GM12878 (cell line): ENCODE measurements at regions not wholly inside any gene's neighbourhood (a gene's known extent, or its start where the extent isn't known, plus 50 kb on each side); places are given as distances from the start of the nearest gene placed in this dataset.

Experiments
- ATAC-seq: fragments of 200-7000 bp; cut with Tn5 transposase; 3 replicates; pipeline ENCODE4 v1.9.1; 2020; ENCODE audit warnings: mild to moderate bottlenecking, moderate library complexity
- BruUV-seq: library from RNA; stranded (reverse); fragments of 400-500 nt; replicated peaks from 2 replicates; lab custom pipeline; 2021; lab: Mats Ljungman, UMichigan
- CTCF ChIA-PET: fragments of 300-600 bp; sonication (Branson Sonifier 250); formaldehyde crosslinking; extraction: SDS; loops from one replicate; lab custom pipeline; 2021; ENCODE audit warnings: inconsistent platforms; lab: Yijun Ruan, JAX
- POLR2A ChIA-PET: fragments of 350-600 bp; formaldehyde crosslinking; extraction: SDS; loops from one replicate; lab custom pipeline; 2021; ENCODE audit warnings: inconsistent platforms; lab: Charles Lee
- RAD21 ChIA-PET: fragments of 300-600 bp; sonication (Branson Sonifier 250); formaldehyde crosslinking; loops from one replicate; lab custom pipeline; 2023; ENCODE audit warnings: antibody characterized with exemption; ENCODE audit not compliant: unreplicated experiment; lab: Charles Lee
- SMC1A ChIA-PET: fragments of 300-600 bp; sonication (Branson Sonifier 250); formaldehyde crosslinking; loops from one replicate; lab custom pipeline; 2023; ENCODE audit not compliant: unreplicated experiment, uncharacterized antibody; lab: Charles Lee
- DNase-seq: peaks from one replicate; pipeline ENCODE4 v3.0.0-alpha.2; 2011; ENCODE audit warnings: low read depth, low spot score
- FAIRE-seq: peaks from 3 replicates; lab custom pipeline; 2011; peaks lifted over from hg19 to GRCh38; lab: Jason Lieb, UNC
- H2AFZ ChIP-seq: 2 replicates; pipeline ENCODE4 v1.6.0; 2011; ENCODE audit warnings: low read depth, low read length, control low read depth; ENCODE audit not compliant: control insufficient read depth
- H3K27ac ChIP-seq: 2 replicates; pipeline ENCODE4 v1.5.1; 2011; ENCODE audit warnings: control low read depth; ENCODE audit not compliant: control insufficient read depth, insufficient read depth
- H3K27me3 ChIP-seq, 2 experiments: replicated peaks in 1 of 2; 2 replicates each; pipeline versions ENCODE4 v1.6.0 to v1.6.1; 2011; ENCODE audit warnings: low read length in 1 of 2; ENCODE audit not compliant: control insufficient read depth in 2 of 2, insufficient read depth in 2 of 2
- H3K36me3 ChIP-seq, 2 experiments: 2 replicates each; pipeline ENCODE4 v1.5.1; 2011; ENCODE audit warnings: low read length in 1 of 2; ENCODE audit not compliant: control insufficient read depth in 2 of 2, insufficient read depth in 2 of 2
- H3K4me1 ChIP-seq: 2 replicates; pipeline ENCODE4 v1.6.1; 2011; ENCODE audit warnings: mild to moderate bottlenecking, low read length, moderate library complexity, mixed read lengths; ENCODE audit not compliant: control insufficient read depth, insufficient read depth
- H3K4me2 ChIP-seq: 2 replicates; pipeline ENCODE4 v1.6.0; 2011; ENCODE audit warnings: control low read depth; ENCODE audit not compliant: control insufficient read depth, insufficient read depth
- H3K4me3 ChIP-seq: fragments of 200-600 bp; sonication (generic); 2 replicates; pipeline ENCODE4 v1.5.1; 2016
- H3K79me2 ChIP-seq: 2 replicates; pipeline ENCODE4 v1.6.0; 2011; ENCODE audit warnings: low read length; ENCODE audit not compliant: control insufficient read depth, insufficient read depth
- H3K9ac ChIP-seq: 2 replicates; pipeline ENCODE4 v1.8.0; 2011; ENCODE audit warnings: low read length, control low read depth, mixed read lengths; ENCODE audit not compliant: control insufficient read depth, insufficient read depth
- H3K9me3 ChIP-seq: replicated peaks from 3 replicates; pipeline ENCODE4 v1.5.1; 2011; ENCODE audit warnings: mild to moderate bottlenecking, low read length; ENCODE audit not compliant: control insufficient read depth, insufficient read depth
- H4K20me1 ChIP-seq: 2 replicates; pipeline ENCODE4 v1.6.0; 2011; ENCODE audit not compliant: control insufficient read depth, insufficient read depth
- BCL11A ChIP-seq: IDR thresholded peaks from 2 replicates; pipeline ENCODE4 v1.6.1; 2011; ENCODE audit warnings: low read depth, low read length
- FOS ChIP-seq: IDR thresholded peaks from 3 replicates; pipeline ENCODE4 v1.6.1; 2011; ENCODE audit warnings: borderline replicate concordance; ENCODE audit not compliant: insufficient read length; ENCODE audit errors: extremely low read depth
- LARP7 ChIP-seq: fragments of 450-650 bp; IDR thresholded peaks from 2 replicates; pipeline ENCODE4 v1.6.1; 2017; ENCODE audit warnings: mild to moderate bottlenecking
- MYC ChIP-seq: IDR thresholded peaks from 2 replicates; pipeline ENCODE4 v1.6.1; 2011; ENCODE audit warnings: mild to moderate bottlenecking, low read length, moderate library complexity, inconsistent platforms; ENCODE audit not compliant: insufficient read depth, insufficient replicate concordance, insufficient read length, severe bottlenecking
- NR2C1 ChIP-seq: fragments of 450-650 bp; IDR thresholded peaks from 2 replicates; pipeline ENCODE4 v1.6.1; 2017; ENCODE audit warnings: antibody characterized with exemption, mild to moderate bottlenecking, moderate library complexity
- NRF1 ChIP-seq: conservative IDR thresholded peaks from 2 replicates; pipeline ENCODE4 v1.6.1; 2011; ENCODE audit warnings: mild to moderate bottlenecking, low read depth, low read length, improper control_type of control experiment
- RFX5 ChIP-seq: IDR thresholded peaks from 2 replicates; pipeline ENCODE4 v1.6.1; 2011; ENCODE audit warnings: low read depth, low read length, improper control_type of control experiment
- RUNX3 ChIP-seq: IDR thresholded peaks from 2 replicates; pipeline ENCODE4 v1.6.1; 2012; ENCODE audit warnings: low read length, inconsistent platforms
- SIX5 ChIP-seq: IDR thresholded peaks from 2 replicates; pipeline ENCODE4 v1.6.1; 2011; ENCODE audit warnings: mild to moderate bottlenecking, low read depth, low read length, moderate library complexity; ENCODE audit not compliant: severe bottlenecking
- SREBF2 ChIP-seq: IDR thresholded peaks from 2 replicates; pipeline ENCODE4 v1.6.1; 2012; ENCODE audit warnings: mild to moderate bottlenecking, low read length
- STAT1 ChIP-seq: fragments of 450-650 bp; conservative IDR thresholded peaks from 2 replicates; pipeline ENCODE4 v1.6.1; 2014; ENCODE audit warnings: antibody characterized with exemption, mild to moderate bottlenecking
- SUPT20H ChIP-seq: IDR thresholded peaks from 2 replicates; pipeline ENCODE4 v1.6.1; 2011; ENCODE audit warnings: low read depth, mild to moderate bottlenecking, low read length, moderate library complexity, borderline replicate concordance; ENCODE audit not compliant: control insufficient read depth
- ZZZ3 ChIP-seq: IDR thresholded peaks from 2 replicates; pipeline ENCODE4 v1.6.1; 2011; ENCODE audit warnings: low read depth; ENCODE audit not compliant: control insufficient read depth, insufficient read length
- WGBS: methylation state at CpG from one replicate; pipeline ENCODE4 v1.1.6; 2016; ENCODE audit warnings: low lambda C conversion rate; ENCODE audit not compliant: insufficient replicate concordance, insufficient coverage; ENCODE audit errors: missing lambda C conversion rate; 5-methylcytosine and 5-hydroxymethylcytosine counted together
- in situ Hi-C: fragments of 300-500 bp; cut with MboI; formaldehyde crosslinking; loops from 9 replicates; pipeline ENCODE4 v1.14.3; 2018; ENCODE audit warnings: mixed read lengths
- intact Hi-C: fragments of 100-400 bp; cut with micrococcal nuclease; formaldehyde crosslinking; loops from one replicate; pipeline ENCODE4 v1.14.2; 2022; ENCODE audit not compliant: unreplicated experiment
- TF ChIP-seq, protein P1 (sequence below): fragments of 450-650 bp; conservative IDR thresholded peaks from 2 replicates; pipeline ENCODE4 v1.6.1; 2017; ENCODE audit warnings: mild to moderate bottlenecking, moderate library complexity
- TF ChIP-seq, protein P2 (sequence below): IDR thresholded peaks from 2 replicates; pipeline ENCODE4 v1.6.1; 2011; ENCODE audit warnings: borderline replicate concordance, low read depth, mild to moderate bottlenecking, moderate library complexity, mixed read lengths, low read length; ENCODE audit not compliant: insufficient read depth; ENCODE audit errors: extremely low read length
- TF ChIP-seq, protein P3 (sequence below): fragments of 450-650 bp; IDR thresholded peaks from 2 replicates; pipeline ENCODE4 v1.6.1; 2017; ENCODE audit warnings: mild to moderate bottlenecking, moderate library complexity
- TF ChIP-seq, protein P4 (sequence below): IDR thresholded peaks from 2 replicates; pipeline ENCODE4 v1.6.1; 2011; ENCODE audit warnings: low read depth, mild to moderate bottlenecking, low read length, moderate library complexity, borderline replicate concordance; ENCODE audit errors: extremely low read depth

DNA sequence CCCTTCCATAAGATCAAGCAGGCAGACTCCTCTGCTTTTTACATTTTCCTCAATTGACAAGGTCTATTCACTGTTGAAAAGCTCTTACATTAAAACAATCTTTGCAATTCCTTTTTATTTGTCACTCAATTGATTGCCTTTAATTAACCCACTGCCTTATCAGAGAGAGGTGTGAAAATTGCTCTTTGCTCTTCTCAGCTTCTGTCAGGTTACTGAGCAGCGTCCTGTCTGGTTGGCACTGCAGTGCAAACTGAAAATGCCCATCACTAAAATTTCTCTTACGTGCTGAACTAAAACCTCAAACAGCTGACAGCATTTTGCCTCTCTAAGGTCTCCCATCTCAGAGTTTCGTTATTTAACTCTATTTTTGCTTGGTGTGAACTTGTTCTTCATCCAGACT, 504.1 kb upstream of the ATXN7L3B start:
- H3K4me1 ChIP-seq = no peaks in the 10 kb centered on the region
- no peaks in the 10 kb centered on the region for H4K20me1 ChIP-seq
- no peak overlapping the region for H3K27ac ChIP-seq
- DNase-seq (no peak), ATAC-seq (no peak), FAIRE-seq (no peak)
- in situ Hi-C loops (no loop called here), intact Hi-C loops (no loop called here)
- H3K4me3 ChIP-seq = no peak overlapping the region
- no peaks in the 10 kb centered on the region for H3K79me2 ChIP-seq
- ChIA-PET SMC1A (no interaction called here), POLR2A (no interaction called here), RAD21 (no interaction called here), CTCF (no interaction called here)
- H2AFZ ChIP-seq = no peak overlapping the region
- H3K9ac ChIP-seq = no peak overlapping the region
- no peak overlapping the region for H3K4me2 ChIP-seq
- H3K9me3 ChIP-seq = no peaks in the 10 kb centered on the region
- no TSS peak for BruUV-seq
- H3K36me3 ChIP-seq = no peaks in the 10 kb centered on the region
- H3K27me3 ChIP-seq = no peaks in the 10 kb centered on the region
- 0% methylated on average over 3 of the region's 3 CpGs for WGBS
- TF ChIP-seq FOS (no peak), NR2C1 (no peak), NRF1 (no peak), SREBF2 (no peak), RUNX3 (no peak), SUPT20H (no peak), RFX5 (no peak), ZZZ3 (no peak), STAT1 (no peak), BCL11A (no peak), MYC (no peak), LARP7 (no peak), SIX5 (no peak)
- TF ChIP-seq, protein P1, sequence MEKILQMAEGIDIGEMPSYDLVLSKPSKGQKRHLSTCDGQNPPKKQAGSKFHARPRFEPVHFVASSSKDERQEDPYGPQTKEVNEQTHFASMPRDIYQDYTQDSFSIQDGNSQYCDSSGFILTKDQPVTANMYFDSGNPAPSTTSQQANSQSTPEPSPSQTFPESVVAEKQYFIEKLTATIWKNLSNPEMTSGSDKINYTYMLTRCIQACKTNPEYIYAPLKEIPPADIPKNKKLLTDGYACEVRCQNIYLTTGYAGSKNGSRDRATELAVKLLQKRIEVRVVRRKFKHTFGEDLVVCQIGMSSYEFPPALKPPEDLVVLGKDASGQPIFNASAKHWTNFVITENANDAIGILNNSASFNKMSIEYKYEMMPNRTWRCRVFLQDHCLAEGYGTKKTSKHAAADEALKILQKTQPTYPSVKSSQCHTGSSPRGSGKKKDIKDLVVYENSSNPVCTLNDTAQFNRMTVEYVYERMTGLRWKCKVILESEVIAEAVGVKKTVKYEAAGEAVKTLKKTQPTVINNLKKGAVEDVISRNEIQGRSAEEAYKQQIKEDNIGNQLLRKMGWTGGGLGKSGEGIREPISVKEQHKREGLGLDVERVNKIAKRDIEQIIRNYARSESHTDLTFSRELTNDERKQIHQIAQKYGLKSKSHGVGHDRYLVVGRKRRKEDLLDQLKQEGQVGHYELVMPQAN = no peak
- TF ChIP-seq, protein P2, sequence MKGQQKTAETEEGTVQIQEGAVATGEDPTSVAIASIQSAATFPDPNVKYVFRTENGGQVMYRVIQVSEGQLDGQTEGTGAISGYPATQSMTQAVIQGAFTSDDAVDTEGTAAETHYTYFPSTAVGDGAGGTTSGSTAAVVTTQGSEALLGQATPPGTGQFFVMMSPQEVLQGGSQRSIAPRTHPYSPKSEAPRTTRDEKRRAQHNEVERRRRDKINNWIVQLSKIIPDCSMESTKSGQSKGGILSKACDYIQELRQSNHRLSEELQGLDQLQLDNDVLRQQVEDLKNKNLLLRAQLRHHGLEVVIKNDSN = no peak
- TF ChIP-seq, protein P3, sequence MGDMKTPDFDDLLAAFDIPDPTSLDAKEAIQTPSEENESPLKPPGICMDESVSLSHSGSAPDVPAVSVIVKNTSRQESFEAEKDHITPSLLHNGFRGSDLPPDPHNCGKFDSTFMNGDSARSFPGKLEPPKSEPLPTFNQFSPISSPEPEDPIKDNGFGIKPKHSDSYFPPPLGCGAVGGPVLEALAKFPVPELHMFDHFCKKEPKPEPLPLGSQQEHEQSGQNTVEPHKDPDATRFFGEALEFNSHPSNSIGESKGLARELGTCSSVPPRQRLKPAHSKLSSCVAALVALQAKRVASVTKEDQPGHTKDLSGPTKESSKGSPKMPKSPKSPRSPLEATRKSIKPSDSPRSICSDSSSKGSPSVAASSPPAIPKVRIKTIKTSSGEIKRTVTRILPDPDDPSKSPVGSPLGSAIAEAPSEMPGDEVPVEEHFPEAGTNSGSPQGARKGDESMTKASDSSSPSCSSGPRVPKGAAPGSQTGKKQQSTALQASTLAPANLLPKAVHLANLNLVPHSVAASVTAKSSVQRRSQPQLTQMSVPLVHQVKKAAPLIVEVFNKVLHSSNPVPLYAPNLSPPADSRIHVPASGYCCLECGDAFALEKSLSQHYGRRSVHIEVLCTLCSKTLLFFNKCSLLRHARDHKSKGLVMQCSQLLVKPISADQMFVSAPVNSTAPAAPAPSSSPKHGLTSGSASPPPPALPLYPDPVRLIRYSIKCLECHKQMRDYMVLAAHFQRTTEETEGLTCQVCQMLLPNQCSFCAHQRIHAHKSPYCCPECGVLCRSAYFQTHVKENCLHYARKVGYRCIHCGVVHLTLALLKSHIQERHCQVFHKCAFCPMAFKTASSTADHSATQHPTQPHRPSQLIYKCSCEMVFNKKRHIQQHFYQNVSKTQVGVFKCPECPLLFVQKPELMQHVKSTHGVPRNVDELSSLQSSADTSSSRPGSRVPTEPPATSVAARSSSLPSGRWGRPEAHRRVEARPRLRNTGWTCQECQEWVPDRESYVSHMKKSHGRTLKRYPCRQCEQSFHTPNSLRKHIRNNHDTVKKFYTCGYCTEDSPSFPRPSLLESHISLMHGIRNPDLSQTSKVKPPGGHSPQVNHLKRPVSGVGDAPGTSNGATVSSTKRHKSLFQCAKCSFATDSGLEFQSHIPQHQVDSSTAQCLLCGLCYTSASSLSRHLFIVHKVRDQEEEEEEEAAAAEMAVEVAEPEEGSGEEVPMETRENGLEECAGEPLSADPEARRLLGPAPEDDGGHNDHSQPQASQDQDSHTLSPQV = no peak
- TF ChIP-seq, protein P4, sequence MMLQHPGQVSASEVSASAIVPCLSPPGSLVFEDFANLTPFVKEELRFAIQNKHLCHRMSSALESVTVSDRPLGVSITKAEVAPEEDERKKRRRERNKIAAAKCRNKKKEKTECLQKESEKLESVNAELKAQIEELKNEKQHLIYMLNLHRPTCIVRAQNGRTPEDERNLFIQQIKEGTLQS = no peak
